Astrocyte of the cerebellum (primary cell): ENCODE measurements at regions not wholly inside any gene's neighbourhood (a gene's known extent, or its start where the extent isn't known, plus 50 kb on each side); places are given as distances from the start of the nearest gene placed in this dataset.

Experiments used
- DNase-seq: peaks from one replicate; pipeline ENCODE4 v3.0.0-alpha.2; 2011; ENCODE audit warnings: low read depth
- H3K4me3 ChIP-seq: 2 replicates; pipeline ENCODE4 v1.5.1; 2011; ENCODE audit warnings: mild to moderate bottlenecking, low read depth, low read length, moderate library complexity
- in situ Hi-C: cut with HindIII; loops from 2 replicates; pipeline ENCODE4 v1.10.0; 2017; ENCODE audit warnings: low sequenced_read_pairs
- TF ChIP-seq, protein P1 (sequence below): IDR thresholded peaks from 2 replicates; pipeline ENCODE4 v1.5.1; 2012; ENCODE audit warnings: low read length, low read depth, moderate library complexity, mild to moderate bottlenecking; ENCODE audit errors: missing control alignments

DNA sequence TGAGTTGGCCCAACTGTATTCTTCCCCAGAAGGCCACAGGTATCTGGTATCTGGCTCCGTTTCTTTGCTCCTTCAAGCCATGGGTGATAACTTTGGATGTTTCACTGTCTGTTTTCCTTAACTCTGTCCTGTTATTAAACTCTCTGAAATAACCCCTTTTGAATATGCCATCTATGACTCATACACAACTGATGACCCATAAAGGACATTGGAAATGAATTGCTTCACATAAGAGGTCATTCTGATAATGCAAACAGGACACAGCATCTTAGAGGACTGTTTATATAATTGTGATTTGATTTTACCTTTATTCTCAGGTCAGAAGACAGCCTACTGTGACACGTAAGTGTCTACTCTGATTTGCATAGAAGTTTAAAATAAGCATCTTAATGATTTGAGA, 227.7 kb downstream of the VEGFC start:
- in situ Hi-C loops = no loop called here
- H3K4me3 ChIP-seq = no peak overlapping the region
- DNase-seq = no peak
- TF ChIP-seq, protein P1, sequence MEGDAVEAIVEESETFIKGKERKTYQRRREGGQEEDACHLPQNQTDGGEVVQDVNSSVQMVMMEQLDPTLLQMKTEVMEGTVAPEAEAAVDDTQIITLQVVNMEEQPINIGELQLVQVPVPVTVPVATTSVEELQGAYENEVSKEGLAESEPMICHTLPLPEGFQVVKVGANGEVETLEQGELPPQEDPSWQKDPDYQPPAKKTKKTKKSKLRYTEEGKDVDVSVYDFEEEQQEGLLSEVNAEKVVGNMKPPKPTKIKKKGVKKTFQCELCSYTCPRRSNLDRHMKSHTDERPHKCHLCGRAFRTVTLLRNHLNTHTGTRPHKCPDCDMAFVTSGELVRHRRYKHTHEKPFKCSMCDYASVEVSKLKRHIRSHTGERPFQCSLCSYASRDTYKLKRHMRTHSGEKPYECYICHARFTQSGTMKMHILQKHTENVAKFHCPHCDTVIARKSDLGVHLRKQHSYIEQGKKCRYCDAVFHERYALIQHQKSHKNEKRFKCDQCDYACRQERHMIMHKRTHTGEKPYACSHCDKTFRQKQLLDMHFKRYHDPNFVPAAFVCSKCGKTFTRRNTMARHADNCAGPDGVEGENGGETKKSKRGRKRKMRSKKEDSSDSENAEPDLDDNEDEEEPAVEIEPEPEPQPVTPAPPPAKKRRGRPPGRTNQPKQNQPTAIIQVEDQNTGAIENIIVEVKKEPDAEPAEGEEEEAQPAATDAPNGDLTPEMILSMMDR = no peak

DNA sequence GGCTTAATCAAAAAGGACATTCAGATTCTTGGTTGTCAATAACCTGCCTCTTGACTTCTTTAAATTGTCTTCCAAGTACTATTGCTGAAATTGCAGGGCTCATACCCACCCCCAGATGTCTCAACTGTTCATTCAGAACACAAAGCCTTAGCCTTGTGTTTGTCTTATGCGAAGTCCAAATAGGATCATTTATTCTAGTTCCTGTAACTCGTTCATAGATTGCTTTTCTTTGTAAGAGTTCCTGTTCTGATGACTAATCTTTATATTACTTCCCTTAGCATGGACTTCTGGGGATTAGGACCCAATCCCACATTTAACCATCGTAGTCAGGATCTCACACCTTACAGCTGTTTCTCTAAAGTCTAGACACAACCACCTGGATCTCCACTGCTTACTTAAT, 226.0 kb downstream of the VEGFC start:
- TF ChIP-seq, protein P1 = no peak
- in situ Hi-C loops = no loop called here
- no peak for DNase-seq
- H3K4me3 ChIP-seq = no peak overlapping the region

DNA sequence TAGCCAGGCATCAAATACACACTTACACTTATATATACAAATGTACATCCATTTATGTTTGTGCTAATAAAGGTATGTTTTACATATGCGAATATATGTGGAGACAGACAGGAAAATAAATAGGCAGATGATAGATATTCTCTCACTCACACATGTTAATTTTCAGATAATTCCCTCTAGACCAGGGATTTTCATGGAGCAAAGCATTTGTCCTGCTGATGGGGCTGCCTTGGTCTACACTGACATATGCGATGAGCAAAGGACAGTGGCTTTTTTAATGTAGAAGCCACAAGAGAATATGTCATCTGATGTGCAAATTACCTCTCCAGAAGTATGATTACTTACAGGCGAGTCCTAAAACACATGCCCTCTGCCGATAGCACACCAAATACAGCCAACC, 224.5 kb downstream of the VEGFC start:
- in situ Hi-C loops = no loop called here
- no peak for DNase-seq
- TF ChIP-seq, protein P1 = no peak
- no peak overlapping the region for H3K4me3 ChIP-seq

DNA sequence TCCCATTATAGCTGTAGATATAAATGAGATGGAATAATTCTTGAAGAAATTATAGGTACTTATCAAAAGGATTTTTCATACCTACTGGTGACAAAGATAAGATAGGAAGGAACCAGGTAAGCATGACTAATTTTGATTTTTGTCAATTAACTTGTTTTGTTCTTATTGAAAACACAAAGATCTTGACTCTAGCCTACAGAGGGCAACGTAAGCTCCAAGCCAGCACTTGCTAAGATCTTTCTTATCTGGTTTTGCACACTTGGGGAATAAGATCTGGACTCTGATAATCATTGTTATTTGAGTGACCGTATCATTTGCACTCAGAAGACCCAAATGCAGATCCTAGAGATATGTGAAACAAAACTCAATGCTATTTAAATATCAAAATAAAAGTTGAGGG, 223.4 kb downstream of the VEGFC start:
- in situ Hi-C loops = no loop called here
- TF ChIP-seq, protein P1 = no peak
- no peak overlapping the region for H3K4me3 ChIP-seq
- no peak for DNase-seq

DNA sequence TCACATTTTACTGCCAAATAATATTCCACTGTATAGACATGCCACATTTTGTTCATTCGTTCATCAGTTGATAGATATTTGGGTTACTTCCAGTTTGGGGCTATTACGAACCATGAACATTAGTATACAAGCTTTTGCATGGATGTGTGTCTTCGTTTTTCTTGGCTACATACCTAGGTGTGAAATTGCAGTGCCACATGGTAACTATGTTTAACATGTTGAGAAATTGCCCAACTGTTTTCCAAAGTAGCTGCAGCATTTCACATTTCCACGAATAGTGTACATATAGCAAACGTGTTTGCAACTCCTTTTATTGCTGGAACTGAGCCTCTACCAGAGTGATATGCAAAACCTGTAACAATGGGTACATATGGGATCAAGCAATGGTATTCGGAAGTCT, 221.5 kb downstream of the VEGFC start:
- TF ChIP-seq, protein P1 = no peak
- in situ Hi-C loops = no loop called here
- H3K4me3 ChIP-seq = no peak overlapping the region
- no peak for DNase-seq

DNA sequence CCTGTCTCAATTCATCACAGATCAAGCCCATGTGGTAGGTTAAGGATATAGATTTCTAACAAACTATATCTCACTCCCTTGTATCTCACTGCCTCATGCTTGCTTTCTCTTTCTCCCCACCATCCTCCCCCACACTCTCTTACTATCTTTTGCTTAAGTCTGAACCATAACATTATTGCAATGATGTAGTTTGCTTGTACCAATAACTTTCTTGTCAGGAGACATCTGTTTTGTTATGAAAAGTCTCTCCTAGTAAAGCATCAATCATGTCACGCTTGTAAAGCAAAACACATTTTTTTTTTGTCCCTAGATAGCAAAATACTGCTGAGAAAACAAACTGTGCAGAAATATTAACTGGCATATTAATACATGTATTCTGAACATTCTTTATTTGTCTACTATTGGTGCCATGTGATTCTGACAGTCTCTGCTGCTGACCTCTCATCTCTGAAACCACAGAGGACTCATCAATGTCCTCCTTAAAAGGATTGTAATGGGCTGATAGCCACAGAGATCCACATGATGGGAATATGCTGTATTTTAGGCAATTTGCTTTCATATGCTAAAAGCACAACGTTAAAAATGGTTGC, 217.5 kb downstream of the VEGFC start:
- TF ChIP-seq, protein P1 = no peak
- in situ Hi-C loops = no loop called here
- no peak overlapping the region for H3K4me3 ChIP-seq
- DNase-seq = no peak

DNA sequence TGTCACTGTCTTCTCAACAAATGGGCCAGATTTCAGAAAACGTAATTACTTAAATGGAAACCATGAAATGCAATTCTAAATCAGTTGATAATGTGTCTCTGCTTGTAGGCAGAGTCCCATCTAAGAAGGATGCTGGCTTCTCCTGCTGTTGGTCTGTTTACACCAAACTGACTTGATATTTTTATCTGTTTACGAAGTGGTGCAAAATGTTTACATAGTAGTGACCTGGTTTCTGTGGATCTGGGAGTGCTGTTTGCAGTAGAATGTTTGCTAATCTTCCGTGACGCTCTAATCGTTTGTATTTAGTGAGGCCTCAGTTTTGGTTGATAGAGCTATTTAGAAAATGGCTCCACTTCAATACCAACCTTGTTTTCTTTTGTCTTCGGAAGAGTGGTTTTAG, 213.5 kb downstream of the VEGFC start:
- no peak overlapping the region for H3K4me3 ChIP-seq
- in situ Hi-C loops = no loop called here
- TF ChIP-seq, protein P1 = no peak
- no peak for DNase-seq
